ENCODE measurements at regions not wholly inside any gene's neighbourhood (a gene's known extent, or its start where the extent isn't known, plus 50 kb on each side); places are given as distances from the start of the nearest gene placed in this dataset.

- Histone ChIP-seq H3F3A (ENCODE audit: insufficient read depth) (no peaks in the 10 kb centered on the region), H3K36me3 (ENCODE audit: low read length) (no peaks in the 10 kb centered on the region), H3K27me3 (ENCODE audit: low read length) (no peaks in the 10 kb centered on the region), H3K4me3 (ENCODE audit: insufficient read depth, low read length, poor library complexity, severe bottlenecking) (no peak overlapping the region), H3K9me2 (replicated peaks; ENCODE audit: insufficient read depth, low read length) (no peaks in the 10 kb centered on the region), H4K20me1 (ENCODE audit: low read depth, low read length) (no peaks in the 10 kb centered on the region), H3K4me2 (ENCODE audit: low read depth, low read length, poor library complexity, severe bottlenecking) (no peak overlapping the region), H3K27ac (ENCODE audit: low read depth, low read length) (no peak overlapping the region), H3K79me2 (ENCODE audit: insufficient read depth, low read length) (no peaks in the 10 kb centered on the region), H3K9me3 (ENCODE audit: insufficient read depth, low read length) (no peaks in the 10 kb centered on the region), H2AFZ (ENCODE audit: low read depth, low read length, severe bottlenecking) (no peak overlapping the region), H3K9ac (ENCODE audit: low read length) (no peak overlapping the region)
- TF ChIP-seq CTCF (IDR thresholded peaks at IDR 0.05; ENCODE audit: insufficient read depth, low read length, poor library complexity, severe bottlenecking) (no peak), EZH2phosphoT487 (conservative IDR thresholded peaks at IDR 0.05; ENCODE audit: low read length) (no peak)
These were observed 362.4 kb upstream of the SOX11 start for GRCh38 chr2:5329763-5330162.

- Histone ChIP-seq H3F3A (ENCODE audit: insufficient read depth) (no peaks in the 10 kb centered on the region), H3K27ac (ENCODE audit: low read depth, low read length) (no peak overlapping the region), H3K79me2 (ENCODE audit: insufficient read depth, low read length) (no peaks in the 10 kb centered on the region), H3K36me3 (ENCODE audit: low read length) (no peaks in the 10 kb centered on the region), H3K4me3 (ENCODE audit: insufficient read depth, low read length, poor library complexity, severe bottlenecking) (no peak overlapping the region), H3K4me2 (ENCODE audit: low read depth, low read length, poor library complexity, severe bottlenecking) (no peak overlapping the region), H4K20me1 (ENCODE audit: low read depth, low read length) (no peaks in the 10 kb centered on the region), H3K27me3 (ENCODE audit: low read length) (no peaks in the 10 kb centered on the region), H3K9me2 (replicated peaks; ENCODE audit: insufficient read depth, low read length) (no peaks in the 10 kb centered on the region), H3K9me3 (ENCODE audit: insufficient read depth, low read length) (no peaks in the 10 kb centered on the region), H2AFZ (ENCODE audit: low read depth, low read length, severe bottlenecking) (no peak overlapping the region), H3K9ac (ENCODE audit: low read length) (no peak overlapping the region)
- TF ChIP-seq EZH2phosphoT487 (conservative IDR thresholded peaks at IDR 0.05; ENCODE audit: low read length): no peak
- no peak for TF ChIP-seq CTCF (IDR thresholded peaks at IDR 0.05; ENCODE audit: insufficient read depth, low read length, poor library complexity, severe bottlenecking)
These were observed 361.2 kb upstream of the SOX11 start for GRCh38 chr2:5330961-5331360.

GRCh38 chr2:5332925-5333324 lies 359.3 kb upstream of the SOX11 start:
- Histone ChIP-seq H3K79me2 (ENCODE audit: insufficient read depth, low read length) (no peaks in the 10 kb centered on the region), H3K9me3 (ENCODE audit: insufficient read depth, low read length) (no peaks in the 10 kb centered on the region), H3K4me2 (ENCODE audit: low read depth, low read length, poor library complexity, severe bottlenecking) (no peak overlapping the region), H3K27ac (ENCODE audit: low read depth, low read length) (no peak overlapping the region), H3K4me3 (ENCODE audit: insufficient read depth, low read length, poor library complexity, severe bottlenecking) (no peak overlapping the region), H3K9me2 (replicated peaks; ENCODE audit: insufficient read depth, low read length) (no peaks in the 10 kb centered on the region), H3K36me3 (ENCODE audit: low read length) (no peaks in the 10 kb centered on the region), H4K20me1 (ENCODE audit: low read depth, low read length) (no peaks in the 10 kb centered on the region), H3F3A (ENCODE audit: insufficient read depth) (no peaks in the 10 kb centered on the region), H3K9ac (ENCODE audit: low read length) (no peak overlapping the region), H2AFZ (ENCODE audit: low read depth, low read length, severe bottlenecking) (no peak overlapping the region), H3K27me3 (ENCODE audit: low read length) (no peaks in the 10 kb centered on the region)
- no peak for TF ChIP-seq EZH2phosphoT487 (conservative IDR thresholded peaks at IDR 0.05; ENCODE audit: low read length)
- TF ChIP-seq CTCF (IDR thresholded peaks at IDR 0.05; ENCODE audit: insufficient read depth, low read length, poor library complexity, severe bottlenecking): no peak

GRCh38 chr2:5339473-5339872 lies 352.7 kb upstream of the SOX11 start:
- H2AFZ ChIP-seq (ENCODE audit: low read depth, low read length, severe bottlenecking): no peak overlapping the region
- no peaks in the 10 kb centered on the region for H4K20me1 ChIP-seq (ENCODE audit: low read depth, low read length)
- no peaks in the 10 kb centered on the region for H3K36me3 ChIP-seq (ENCODE audit: low read length)
- no peak overlapping the region for H3K4me2 ChIP-seq (ENCODE audit: low read depth, low read length, poor library complexity, severe bottlenecking)
- H3K27me3 ChIP-seq (ENCODE audit: low read length): no peaks in the 10 kb centered on the region
- no peaks in the 10 kb centered on the region for H3F3A ChIP-seq (ENCODE audit: insufficient read depth)
- H3K4me3 ChIP-seq (ENCODE audit: insufficient read depth, low read length, poor library complexity, severe bottlenecking): no peak overlapping the region
- TF ChIP-seq EZH2phosphoT487 (conservative IDR thresholded peaks at IDR 0.05; ENCODE audit: low read length) (no peak), CTCF (IDR thresholded peaks at IDR 0.05; ENCODE audit: insufficient read depth, low read length, poor library complexity, severe bottlenecking) (no peak)
- H3K9me2 ChIP-seq (replicated peaks; ENCODE audit: insufficient read depth, low read length): no peaks in the 10 kb centered on the region
- no peak overlapping the region for H3K9ac ChIP-seq (ENCODE audit: low read length)
- no peak overlapping the region for H3K27ac ChIP-seq (ENCODE audit: low read depth, low read length)
- H3K9me3 ChIP-seq (ENCODE audit: insufficient read depth, low read length): no peaks in the 10 kb centered on the region
- H3K79me2 ChIP-seq (ENCODE audit: insufficient read depth, low read length): no peaks in the 10 kb centered on the region
